GM18867 (cell line): ENCODE measurements at regions not wholly inside any gene's neighbourhood (a gene's known extent, or its start where the extent isn't known, plus 50 kb on each side); places are given as distances from the start of the nearest gene placed in this dataset.
A peak's percentile ranks its signal among the peaks of the same experiment; 100 is the strongest.
"Not testable (repeated sequence)": the region's sequence is repeated elsewhere in the genome, so short reads cannot be mapped to it uniquely, and the experiment has no call there.

Experiments used
- ATAC-seq: cut with Tn5 transposase; IDR thresholded peaks from one replicate; pipeline ENCODE4 v1.9.1; 2021; ENCODE audit warnings: mild to moderate bottlenecking, moderate library complexity; ENCODE audit not compliant: unreplicated experiment

DNA sequence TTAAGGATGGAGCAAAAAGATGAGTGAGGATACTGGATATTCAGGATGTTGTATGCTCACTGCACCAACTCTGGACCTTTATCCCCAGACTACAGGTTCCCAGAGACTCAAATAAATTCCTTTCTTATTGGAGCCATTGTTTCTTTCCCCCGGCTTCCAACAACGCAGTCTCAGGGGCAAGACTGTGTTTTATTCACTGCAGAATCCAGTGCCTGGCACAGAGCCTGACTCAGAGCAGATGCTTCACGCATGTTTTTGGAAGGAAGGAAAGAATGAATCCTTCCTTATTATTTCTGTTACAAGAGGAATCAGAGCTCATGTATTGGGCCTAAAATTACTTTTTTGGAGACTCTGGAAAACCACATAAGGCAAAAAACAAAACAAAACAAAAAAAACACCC, 96.0 kb upstream of the VGLL4 start:
- ATAC-seq: no peak

DNA sequence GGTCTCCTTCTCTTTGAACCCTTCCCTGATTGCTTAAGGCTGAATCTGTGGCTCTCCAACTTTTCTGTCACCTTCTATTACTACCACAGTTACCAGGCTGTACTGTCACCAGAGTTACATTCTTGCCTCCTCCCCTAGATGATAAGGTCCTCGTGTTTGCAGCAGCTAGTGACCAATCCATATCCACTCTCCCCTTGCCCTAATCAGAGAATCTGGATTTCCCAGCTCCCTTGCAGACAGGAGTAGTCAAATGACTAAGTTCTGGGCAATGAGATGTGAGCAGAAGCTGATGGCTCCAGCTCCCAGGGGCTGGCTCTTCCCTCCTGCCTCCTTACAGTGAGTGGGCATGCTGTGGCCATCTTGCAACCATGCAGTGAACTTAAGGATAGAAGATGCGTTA, 95.4 kb upstream of the VGLL4 start:
- ATAC-seq: no peak

DNA sequence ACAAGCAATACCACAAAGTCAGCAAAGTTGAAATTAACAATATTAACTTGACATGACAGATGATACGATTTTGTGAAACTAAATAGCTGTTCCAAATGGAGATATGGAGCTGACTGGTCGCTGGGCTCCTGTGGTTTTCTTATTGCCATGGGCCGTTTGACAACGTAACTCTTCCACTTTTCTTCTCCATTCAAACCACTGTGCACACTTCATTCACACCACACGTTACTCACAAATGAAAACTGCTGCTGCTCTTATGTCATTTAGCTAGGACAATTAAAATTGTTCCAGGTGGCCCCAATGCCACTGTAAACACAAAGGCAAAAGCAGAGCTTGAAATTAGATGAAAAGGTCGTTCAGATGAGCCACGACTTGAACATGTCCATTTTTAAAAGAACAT, 94.0 kb upstream of the VGLL4 start:
- ATAC-seq: no peak

DNA sequence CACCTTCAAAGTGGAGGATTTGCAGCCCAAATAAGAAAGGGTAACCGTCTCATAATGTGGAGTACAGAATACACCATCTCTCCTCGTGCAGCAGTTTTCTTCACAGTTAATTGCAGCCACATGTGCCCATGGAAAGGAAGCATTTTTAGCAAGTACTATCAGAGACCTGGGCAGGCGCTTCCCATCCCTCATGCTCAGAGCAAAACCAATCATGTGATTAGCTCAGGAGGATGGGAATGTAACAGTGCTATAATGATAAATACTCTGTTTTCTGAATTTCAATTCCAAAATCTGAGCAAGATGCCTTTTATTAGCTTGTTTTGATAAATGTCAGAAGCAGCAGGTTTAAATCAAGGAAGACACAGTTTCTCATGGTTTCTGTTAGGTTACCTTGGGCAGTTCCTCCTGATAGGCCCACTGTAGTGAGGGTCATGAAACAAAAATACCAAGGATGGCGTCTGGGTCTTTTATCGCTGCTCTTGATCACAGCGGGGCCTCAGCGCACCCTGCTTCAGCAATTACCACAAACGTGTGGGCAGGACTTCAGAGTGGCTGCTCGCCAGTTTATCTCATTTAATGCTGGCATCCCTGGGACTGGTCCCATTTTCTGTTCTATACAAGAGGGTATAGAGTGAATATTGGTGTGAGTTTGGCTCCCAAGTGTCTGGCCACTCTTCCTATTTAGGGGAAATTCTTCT, 92.6 kb upstream of the VGLL4 start:
- no peak for ATAC-seq

DNA sequence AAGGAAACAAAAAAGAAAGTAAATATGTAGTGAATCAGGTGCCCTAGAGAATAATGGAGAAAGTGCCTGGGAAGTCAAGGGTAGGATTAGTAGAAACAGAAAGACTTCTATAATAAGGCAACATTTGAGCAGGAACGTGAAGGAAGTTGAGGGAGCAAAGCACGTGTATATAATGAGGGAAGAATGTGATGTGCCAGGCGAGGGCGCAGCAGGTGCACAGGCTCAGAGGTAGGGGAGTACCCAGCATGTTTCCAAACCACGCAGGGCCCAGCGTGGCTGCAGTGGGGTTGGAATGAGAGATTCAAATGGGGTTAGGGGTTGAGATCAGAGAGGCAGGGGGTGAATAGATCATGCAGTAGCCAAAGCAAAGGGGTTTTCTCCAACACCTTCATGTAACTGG, 91.9 kb upstream of the VGLL4 start:
- ATAC-seq: peak; percentile 43

DNA sequence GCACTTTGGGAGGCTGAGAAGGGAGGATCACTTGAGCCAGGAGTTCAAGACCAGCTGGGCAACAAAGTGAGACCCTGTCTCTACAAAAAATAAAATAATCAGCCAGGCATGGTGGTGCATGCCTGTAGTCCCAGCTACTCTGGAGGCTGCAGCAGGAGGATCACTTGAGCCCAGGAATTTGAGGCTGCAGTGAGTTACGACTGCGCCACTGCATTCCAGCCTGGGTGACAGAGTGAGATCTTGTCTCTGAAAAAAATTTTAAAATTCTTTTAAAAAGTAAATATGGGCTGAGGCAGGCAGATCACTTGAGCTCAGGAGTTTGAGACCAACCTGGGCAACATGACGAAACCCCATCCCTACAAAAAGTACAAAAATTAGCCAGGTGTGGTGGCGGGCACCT, 91.4 kb upstream of the VGLL4 start:
- not testable (repeated sequence) for ATAC-seq

DNA sequence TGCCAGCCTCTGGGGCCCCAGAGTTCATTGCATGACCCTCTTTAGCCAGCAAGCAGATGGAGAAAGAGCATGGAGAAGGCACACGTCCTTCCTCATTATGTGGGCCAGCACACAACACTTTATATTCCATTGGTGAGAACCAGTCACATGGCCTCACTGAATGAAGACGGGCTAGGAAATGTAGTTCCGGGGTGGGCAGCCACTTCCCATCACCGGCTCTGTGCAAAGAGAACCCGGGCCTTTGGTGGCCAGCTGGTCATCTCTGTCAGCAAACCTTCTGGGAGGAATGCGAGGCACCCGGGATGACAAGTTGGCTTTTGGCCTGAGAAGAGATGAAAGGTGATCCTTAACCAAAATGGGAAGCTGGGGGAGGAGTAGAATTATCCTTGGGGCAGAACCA, 90.2 kb upstream of the VGLL4 start:
- ATAC-seq: no peak

DNA sequence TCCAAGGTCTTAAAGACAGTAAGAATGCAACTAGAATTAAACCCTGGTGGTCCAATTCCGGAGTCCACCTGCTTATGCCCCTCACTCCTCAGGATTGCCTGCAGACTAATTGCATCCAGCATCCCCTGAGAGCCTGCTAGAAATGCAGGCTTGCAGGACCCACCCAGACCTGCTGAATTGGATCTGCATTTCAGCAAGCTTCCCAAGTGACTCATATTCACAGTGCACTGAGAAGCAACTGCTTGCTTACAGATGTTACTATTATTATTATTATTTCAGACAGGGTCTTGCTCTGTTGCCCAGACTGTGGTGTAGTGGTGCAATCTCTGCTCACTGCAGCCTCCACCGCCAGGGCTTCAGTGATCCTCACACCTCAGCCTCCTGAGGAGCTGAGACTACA, 83.5 kb upstream of the VGLL4 start:
- ATAC-seq: no peak

DNA sequence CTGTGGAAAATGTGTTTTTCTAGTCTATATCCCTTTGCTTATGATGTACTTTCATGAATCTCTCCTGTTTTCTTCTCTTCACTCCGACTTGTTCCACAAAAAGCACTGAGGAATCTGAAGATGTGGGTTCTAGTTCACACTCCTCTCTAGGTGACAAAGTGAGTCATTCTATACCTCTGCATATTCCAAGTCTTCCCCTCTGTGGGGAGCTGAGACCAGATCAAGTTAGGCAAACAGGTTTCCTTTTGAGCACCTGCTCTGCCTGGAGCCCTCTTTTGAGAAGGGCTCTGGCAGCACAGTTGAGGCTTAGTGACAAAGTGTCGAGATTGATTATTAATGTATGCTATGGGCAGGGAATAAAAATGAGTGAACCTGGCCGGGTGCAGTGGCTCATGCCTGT, 82.4 kb upstream of the VGLL4 start:
- no peak for ATAC-seq

DNA sequence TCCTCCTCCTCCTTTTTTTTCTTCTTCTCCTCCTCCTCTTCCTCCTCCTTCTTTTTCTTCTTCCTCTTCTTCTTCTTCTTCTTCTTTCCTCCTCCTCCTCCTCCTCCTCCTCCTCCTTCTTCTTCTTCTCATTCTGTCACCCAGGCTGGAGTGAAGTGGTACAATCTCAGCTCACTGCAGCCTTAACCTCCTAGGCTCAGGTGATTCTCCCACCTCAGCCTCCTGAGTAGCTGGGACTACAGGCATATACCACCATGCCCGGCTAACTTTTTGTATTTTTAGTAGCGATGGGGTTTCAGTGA, 81.6 kb upstream of the VGLL4 start:
- ATAC-seq: not testable (repeated sequence)

DNA sequence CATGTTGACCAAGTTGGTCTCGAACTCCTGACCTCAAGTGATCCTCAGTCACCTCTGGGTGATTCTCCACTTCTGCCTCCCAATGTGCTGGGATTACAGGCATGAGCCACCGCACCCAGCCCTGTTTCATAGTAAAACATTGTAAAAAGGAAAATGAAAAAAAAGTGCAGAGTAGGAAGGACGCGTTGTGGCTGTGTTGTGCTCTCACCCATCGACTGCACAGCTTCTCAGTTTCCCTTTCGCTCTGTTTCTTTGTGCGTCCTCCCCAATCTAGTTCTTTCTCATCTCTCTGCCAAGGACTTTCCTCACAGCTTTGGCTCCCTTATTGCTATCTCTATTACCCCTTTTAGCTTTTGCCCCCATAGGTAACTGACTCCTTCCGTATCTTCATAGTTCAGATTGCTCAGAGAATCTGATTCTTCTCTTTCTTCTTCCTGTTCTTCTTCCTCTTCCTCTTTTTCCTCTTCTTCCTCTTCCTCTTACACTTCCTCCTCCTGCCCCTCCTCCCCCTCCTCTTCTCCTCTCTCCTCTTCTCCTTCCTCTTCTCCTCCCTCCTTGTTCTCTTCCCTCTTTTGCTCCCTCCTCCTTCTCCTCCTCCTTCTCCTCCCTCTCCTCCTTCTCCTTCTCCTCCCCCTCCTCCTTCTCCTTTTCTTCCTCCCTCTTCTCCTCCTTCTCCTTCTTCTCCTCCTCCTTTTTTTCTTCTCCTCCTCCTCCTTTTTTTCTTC, 81.1 kb upstream of the VGLL4 start:
- ATAC-seq: peak; percentile 56

DNA sequence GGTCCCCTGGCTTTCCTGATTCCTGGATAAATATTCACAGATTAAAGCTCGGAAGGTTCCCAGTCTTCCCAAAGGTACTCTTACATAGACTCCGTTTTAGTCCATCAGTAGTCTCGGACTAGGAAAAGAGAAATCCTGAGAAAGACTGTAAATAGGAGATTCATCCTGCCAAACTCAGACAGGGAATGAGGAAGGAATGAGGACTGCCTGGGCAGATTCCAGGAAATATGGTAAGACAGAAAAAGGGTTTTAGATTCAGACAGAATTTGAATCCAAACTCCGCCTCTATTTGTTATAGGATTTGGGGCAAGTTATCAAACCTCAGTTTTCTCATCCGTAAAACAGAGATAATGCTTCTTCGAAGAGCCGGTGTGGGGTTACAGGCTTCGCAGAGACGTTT, 77.8 kb upstream of the VGLL4 start:
- no peak for ATAC-seq

DNA sequence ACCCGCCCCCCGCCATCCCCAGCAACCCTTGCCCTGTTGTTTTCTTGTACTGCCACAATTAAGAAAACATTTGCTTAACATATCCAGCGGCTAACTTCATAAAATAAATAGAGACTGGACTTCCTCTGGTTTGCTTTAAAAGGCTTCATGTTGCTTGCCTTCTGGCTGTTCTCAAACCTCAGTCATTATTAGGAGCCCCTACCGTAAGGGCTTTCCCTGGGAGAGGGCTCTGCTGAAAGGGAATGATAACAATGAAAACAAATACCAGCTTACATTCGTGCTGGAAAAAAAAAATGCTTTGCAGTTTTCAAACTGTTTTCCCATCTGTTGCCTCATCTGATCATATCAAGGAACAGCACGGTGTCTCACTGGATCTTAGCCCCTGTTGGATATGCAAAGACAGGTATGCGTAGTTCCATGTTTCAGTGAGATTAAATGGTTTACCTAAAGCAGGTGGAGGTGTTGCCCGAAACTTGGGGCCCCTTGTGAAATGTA, 77.2 kb upstream of the VGLL4 start:
- ATAC-seq: no peak

DNA sequence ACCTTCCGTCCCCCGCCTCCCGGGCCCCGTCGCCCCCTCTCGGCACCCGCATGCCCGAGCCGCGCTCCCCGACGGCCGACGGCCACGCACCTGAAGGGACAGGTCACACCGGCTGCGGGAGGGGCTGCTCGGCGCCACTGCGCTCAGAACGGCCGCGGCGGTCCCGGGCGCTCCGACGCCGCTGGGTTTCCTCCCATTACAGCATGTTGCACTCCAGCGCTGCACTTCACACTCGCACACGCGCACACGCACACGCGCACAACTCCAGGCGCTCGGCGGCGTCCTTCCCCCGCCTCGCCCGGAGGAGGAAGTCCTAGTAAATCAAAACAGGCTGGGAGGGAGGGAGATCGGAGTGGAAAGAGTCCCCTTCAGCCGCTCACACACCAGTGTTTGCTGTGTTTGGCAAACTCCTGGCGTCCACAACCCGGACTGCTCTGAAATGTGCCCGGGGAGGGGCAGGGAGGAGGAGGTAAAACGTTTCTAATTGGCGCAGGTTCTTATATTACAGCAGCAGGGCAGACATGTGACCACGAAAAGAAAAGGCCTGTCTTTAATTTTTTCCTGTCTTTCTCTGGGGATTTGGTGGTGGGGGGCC, 76.7 kb upstream of the VGLL4 start:
- peak; percentile 33 for ATAC-seq

DNA sequence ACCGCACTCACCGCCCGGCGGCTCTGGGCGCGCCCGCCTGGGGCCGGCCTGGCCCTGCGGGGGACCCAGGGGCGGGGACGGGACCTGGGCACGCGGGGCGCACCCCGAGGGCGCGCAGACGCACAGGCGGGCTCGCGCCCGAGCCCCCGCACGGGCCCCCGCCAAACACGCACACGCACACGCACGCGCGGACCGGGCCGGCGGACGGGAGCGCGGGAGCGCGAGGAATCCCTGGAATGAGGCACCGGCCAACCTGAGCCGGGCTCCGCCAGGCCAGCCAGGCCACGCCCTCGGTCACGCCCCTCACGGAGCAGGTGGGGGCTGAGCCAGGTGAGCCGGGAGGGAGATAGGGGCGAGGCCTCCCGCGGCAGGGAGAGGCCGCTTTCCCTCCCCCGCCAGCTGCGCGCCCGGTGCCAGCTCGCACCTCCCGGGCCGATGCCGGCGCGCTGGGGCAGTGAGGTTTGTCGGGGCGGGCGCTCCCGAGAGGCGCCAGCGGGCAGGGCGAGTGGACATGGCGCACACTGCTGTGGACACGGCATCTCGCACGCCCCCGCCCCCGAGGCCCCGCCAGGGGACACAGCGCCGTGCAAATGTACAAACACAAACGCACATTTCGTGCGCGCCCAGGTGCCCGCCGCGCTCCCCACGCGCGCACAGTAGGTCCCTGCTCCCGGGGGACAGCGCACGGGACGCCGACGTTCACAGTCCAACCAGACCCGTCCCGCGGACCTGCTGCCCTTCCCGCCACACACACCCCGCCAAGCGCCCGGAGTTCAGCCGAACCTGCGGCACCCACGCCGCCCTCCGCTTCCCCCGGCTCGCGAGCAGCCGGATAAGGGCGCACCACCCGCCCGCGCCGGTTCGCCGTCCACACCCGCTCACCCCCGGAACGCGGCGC, 75.9 kb upstream of the VGLL4 start:
- ATAC-seq: peak; percentile 72

DNA sequence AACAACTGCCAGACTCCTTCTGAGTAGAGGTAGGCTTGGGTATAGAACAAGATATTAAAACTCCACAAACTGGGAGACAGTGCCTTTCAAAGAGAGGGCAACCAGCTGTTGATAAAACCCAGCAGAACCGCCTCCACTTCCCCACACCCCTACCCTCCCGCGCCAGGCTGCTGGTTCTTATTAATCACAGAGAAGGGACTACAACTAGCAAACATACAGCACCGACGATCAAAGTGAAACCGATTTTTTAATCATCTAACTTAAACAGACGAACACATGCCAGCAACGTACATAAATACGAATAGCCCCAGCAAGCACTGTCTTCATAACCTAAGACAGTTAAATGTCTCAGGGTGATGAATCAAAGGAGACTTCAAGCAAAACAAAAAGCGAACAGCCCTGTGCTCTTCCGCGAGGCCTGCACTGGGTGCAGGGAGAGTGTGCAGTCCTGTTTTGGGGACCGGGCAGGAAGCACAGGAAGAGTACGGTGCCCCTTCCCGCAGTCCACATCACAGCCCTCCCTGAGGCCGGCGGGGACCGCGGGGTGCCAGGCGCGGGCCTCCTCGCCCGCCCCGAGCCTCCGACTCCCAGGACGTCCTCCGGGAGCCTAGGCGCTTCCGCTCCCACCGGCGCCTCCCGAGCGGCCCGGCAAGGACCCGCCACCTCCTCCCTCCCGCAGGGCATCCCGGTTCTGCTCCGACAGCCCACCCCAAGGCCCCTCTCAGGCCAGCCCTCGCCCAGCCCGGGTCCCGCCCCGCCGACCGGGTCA, 75.1 kb upstream of the VGLL4 start:
- peak; percentile 20 for ATAC-seq

DNA sequence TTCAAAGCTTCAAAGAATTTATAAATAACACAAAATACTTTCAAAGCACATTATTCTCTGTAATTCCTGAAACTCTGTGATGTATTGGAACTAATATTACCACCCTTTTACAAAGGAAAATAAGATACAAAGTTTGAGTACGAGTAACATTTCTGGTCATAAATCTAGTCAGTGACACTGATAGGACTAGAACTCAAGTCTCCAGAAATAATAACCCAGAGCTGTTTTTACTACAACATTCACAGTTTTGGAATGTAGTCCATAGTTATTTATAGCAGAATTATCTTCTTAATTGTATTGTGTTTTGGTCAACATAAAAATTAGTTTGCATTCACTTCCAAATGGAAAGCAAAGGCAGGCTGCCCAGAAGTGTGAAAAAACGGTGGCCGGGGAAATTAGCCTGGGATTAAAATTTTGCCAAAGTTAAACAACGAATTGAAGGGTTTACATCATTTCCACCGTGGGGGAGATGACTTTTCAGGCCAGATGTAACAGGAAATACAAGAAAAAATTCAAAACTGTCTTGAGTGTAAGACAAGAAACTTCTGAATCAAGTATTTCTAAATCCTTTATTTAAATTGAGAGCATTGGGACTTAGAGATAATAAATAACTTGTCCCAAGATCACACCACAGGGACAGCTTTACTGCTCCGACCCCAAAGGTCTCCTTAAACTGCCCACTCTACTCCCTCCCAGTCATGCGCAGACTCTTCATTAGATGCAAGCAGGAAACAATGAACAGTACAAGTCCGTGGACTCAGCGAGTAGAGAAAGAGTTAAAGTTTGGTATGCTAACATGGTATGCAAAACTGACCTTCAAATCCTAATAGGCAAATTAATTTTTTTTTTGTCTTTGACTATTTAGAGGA, 74.3 kb upstream of the VGLL4 start:
- ATAC-seq: peak; percentile 25

DNA sequence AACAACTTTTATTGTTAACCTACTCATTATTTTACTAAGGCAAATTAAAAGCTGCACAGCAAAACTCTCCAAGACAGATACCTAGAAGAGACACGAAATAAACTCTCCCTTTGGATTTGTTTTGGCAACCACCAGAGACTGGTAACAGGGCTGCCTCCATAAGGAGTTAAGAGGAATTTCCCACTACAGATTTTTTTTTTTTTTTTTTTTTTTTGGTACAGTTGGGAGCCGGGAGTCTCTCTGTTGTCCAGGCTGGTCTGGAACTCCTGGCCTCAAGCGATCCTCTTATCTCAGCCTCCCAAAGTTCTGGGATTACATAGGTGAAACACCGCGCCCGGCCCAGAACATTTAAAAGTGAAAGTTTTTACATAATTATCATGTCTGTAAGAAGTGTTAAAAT, 73.6 kb upstream of the VGLL4 start:
- ATAC-seq: no peak

DNA sequence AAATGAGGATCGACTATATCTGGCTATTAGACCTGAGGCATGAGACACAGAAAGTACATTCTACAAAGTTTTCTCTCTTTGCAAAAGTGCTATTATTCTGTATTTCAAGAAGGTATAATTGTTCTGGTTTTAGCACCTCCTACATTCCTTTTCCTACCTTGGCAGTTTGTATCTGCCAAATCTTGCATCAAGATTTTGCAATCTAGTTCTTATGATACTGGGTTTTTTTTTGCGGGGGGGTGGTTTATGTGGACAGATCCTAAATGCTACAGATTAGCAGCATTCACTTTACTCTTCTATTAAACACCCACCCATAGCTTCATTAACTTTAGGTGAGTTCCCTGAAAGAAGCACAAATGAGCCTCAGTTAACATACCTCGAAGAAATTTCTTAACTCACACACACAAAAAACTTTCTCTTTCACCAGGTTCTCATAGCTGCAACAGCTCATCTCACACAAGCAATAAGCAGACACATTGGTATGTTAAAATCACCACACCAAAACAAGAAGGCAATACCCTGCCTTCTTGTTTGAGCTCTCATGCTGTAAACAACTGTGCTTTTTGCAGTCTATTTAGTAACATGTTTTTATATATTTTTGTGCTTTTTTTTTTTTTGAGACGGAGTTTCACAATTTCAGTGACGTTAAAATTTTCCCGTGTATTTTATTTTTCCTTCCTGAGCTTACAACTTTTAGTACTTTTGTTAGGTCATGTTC, 73.0 kb upstream of the VGLL4 start:
- ATAC-seq: no peak
